NCI-H526 (cell line): ENCODE measurements at regions not wholly inside any gene's neighbourhood (a gene's known extent, or its start where the extent isn't known, plus 50 kb on each side); places are given as distances from the start of the nearest gene placed in this dataset.

Experiments
- DNase-seq, 2 experiments: peaks; one replicate each; lab custom pipeline; 2025; lab: John Stamatoyannopoulos, UW

GRCh38 chr14:101193845-101194372, 290.4 kb upstream of the RTL1 start:
- no peak for DNase-seq

GRCh38 chr14:101194373-101195308, 291.1 kb upstream of the RTL1 start:
- no peak for DNase-seq

DNA sequence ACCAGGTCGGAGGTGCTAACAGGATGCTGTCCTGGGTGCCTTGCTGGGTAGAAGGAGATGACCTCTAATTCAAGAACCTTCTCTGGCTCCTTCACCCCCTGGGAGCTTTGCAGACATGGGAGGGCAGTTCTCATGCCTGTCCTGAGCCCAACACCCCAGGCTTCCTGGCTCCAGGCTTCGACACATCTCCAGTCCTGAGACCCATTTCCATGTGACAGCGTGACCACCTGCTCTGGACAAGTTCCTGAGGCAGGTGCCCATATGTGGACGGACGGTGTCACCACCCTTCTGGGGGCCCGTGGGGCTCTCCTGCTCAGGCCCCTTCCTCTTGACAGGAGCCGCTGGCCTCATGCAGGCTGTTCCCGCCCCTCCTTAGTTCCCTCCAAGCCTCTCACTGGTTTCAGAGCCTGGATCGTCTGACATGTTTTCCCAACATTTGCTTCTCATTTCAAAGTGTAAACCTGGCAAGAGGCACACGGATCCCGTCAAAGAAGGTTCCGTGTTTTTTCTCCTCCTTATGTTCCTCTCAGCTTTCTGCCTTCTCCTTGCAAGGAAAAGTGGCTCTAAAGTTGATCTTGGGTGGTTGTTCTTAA, 291.9 kb upstream of the RTL1 start:
- no peak for DNase-seq

- no peak for DNase-seq
These were observed 292.7 kb upstream of the RTL1 start for GRCh38 chr14:101196051-101196712.

GRCh38 chr14:101196795-101197590, 293.5 kb upstream of the RTL1 start:
- no peak for DNase-seq

- DNase-seq = no peak
These were observed 294.3 kb upstream of the RTL1 start for GRCh38 chr14:101197595-101198397.

DNA sequence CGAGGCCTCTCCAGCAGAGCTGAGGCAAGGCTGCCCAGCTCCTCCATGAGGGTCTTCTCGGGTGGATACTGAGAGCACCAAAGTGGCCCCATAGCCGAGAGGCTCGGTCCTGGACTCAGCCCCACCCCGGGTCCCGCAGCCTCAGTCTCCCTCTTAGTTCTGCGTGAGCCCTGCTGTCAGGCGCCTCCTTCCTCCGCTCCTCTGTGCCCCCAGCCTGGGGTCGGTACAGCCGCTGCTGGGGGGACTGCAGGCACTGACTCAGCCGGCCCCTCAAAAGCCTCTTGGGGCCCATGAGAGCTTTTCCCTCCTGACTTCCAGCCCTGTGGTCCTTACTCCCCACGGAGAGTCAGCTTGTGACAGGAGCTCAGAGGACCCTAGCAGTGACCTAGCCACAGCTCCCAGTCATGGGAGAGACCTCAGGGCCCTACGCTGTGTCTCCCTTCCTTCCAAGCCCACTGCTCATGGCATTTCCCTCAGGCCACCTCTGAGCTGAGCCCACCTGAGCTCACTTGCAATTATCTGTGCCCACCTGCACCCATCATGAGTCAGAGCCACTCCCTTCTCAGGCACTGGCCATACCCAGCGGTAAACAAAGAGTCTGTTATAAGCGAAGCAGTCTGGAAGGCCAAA, 295.0 kb upstream of the RTL1 start:
- no peak for DNase-seq

GRCh38 chr14:101199028-101199770, 295.7 kb upstream of the RTL1 start:
- no peak for DNase-seq

- no peak for DNase-seq
These were observed 296.6 kb upstream of the RTL1 start for GRCh38 chr14:101200008-101200649.

DNA sequence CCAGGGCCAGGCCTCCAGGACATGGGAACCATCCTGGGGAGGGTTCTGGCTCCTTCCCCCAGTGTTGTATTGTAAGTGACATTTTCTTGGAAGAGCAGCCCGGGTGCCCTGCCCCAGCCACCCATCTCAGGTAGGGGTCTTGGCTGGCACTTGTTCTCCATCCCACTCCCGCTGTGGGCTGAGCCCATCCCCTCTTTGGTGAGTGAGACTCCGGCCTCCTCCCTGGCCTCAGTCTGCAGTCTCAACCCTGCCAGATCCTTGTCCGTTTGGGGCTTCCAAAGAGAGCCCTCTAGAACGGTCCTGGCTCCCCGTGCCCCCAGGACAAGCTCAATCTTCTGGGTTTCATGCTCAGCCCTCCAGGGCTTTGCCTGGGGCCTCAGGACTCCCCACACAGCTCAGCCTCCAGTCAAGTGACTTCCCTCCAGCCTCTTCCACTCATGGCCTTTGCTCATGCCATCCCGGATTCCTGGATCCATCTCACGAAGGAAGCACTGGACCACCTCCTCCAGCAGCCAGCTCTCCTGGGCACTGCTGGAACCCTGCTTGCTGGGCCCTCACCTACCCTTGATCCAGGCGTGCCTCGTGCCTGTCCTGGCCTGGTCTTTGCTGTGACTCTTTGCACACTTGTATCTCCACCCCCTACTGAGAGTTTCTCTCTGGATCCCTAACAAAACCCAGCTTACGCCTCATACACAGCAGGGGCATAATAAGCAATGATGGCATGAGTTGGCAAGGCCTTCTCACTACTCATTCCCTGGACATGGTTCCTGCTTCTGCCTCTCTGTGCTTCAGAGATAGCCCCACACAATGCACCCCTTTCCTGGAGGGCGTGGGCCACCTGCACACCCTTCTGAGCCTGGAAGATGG, 297.4 kb upstream of the RTL1 start:
- DNase-seq = no peak

GRCh38 chr14:101201535-101202151, 298.1 kb upstream of the RTL1 start:
- no peak for DNase-seq

DNA sequence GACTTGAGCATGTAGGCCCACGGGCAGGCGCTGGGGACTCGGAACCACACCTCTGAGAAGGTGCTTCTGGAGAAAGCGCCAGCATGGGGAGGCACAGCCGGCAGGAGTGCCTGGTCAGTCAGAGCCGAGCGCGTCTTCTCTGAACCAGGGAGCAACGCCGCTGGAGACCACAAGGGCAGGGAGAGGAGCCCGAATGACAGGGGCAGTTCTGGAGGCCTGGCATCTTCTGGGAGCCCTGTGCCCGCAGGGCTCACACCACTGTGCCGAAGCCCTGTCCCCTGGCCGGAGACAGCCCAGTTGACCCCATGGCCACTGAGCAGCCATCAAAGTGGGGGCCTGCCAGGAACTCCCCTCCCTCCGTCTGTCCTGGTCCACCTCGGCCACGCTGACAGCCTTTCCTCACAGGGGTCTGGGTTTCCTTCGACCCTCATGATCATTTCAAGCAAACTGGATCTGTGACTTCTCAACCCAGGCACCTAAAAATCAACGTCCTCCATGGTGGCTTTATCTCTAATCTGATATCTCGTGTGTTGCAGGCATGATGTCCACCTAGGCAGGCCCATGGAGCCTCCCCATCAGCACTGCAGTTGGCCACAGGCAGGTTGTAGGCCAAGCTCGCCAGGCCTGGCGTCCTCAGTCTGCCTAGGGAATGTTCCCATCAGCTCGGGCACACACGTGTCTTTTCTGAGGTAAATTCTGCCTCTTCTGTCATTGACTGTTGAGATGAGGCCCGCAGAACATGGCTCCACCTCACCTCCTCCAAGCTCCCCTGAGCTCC, 299.3 kb upstream of the RTL1 start:
- DNase-seq = no peak

GRCh38 chr14:101206556-101206955, 303.0 kb upstream of the RTL1 start:
- DNase-seq = no peak

GRCh38 chr14:101207041-101207440, 303.5 kb upstream of the RTL1 start:
- DNase-seq = no peak

DNA sequence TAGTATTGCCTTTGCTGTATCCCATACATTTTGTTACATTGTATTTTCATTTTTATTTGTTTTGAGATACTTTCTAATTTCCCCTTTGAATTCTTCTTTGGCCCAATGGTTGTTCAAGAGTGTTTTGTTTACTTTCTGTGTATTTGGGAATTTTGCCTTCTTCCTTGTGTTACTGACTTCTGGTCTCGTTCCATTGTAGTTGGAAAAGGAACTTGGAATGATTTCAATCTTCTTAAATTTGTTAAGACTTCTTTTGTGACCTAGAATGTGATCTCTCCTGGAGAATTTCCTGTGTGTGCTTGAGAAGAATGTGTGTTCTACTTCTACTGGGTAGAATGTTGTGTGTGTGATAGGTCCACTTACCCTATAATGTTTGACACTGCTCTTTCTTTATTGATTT, 304.4 kb upstream of the RTL1 start:
- DNase-seq = no peak

GRCh38 chr14:101209594-101209993, 306.1 kb upstream of the RTL1 start:
- DNase-seq = no peak

GRCh38 chr14:101215266-101215665, 311.7 kb upstream of the RTL1 start:
- DNase-seq = no peak
